GM06990 (cell line): ENCODE measurements at regions not wholly inside any gene's neighbourhood (a gene's known extent, or its start where the extent isn't known, plus 50 kb on each side); places are given as distances from the start of the nearest gene placed in this dataset.
A peak's percentile ranks its signal among the peaks of the same experiment; 100 is the strongest.
"Not testable (repeated sequence)": the region's sequence is repeated elsewhere in the genome, so short reads cannot be mapped to it uniquely, and the experiment has no call there.

Source experiments
- DNase-seq: peaks from one replicate; pipeline ENCODE4 v3.0.0-alpha.2; 2011; ENCODE audit not compliant: insufficient read length; ENCODE audit errors: extremely low read depth
- H3K27me3 ChIP-seq: replicated peaks from 2 replicates; pipeline ENCODE4 v1.6.0; 2011; ENCODE audit warnings: low read length; ENCODE audit not compliant: control insufficient read depth, insufficient read depth
- H3K36me3 ChIP-seq: 2 replicates; pipeline ENCODE4 v1.5.1; 2011; ENCODE audit warnings: low read length; ENCODE audit not compliant: control insufficient read depth, insufficient read depth
- H3K4me3 ChIP-seq: replicated peaks from 2 replicates; pipeline ENCODE4 v1.5.1; 2011; ENCODE audit warnings: low read depth, mild to moderate bottlenecking, control low read depth, low read length
- CTCF ChIP-seq: IDR thresholded peaks from 2 replicates; pipeline ENCODE4 v1.5.1; 2011; ENCODE audit warnings: low read length, control low read depth, mild to moderate bottlenecking, inconsistent platforms; ENCODE audit not compliant: insufficient read depth, poor library complexity, severe bottlenecking

- no peak for TF ChIP-seq CTCF
- DNase-seq: no peak
- Histone ChIP-seq H3K27me3 (no peaks in the 10 kb centered on the region), H3K4me3 (no peak overlapping the region), H3K36me3 (no peaks in the 10 kb centered on the region)
Measured at GRCh38 chr11:45378516-45378915, 92.4 kb upstream of the SYT13 start.

- H3K27me3 ChIP-seq: peaks cover 4% of the 10 kb centered on the region
- DNase-seq: no peak
- H3K4me3 ChIP-seq: no peak overlapping the region
- TF ChIP-seq CTCF: no peak
- no peaks in the 10 kb centered on the region for H3K36me3 ChIP-seq
Measured at GRCh38 chr11:45374653-45375059, 88.5 kb upstream of the SYT13 start.

GRCh38 chr11:45374130-45374529 is 88.0 kb upstream of the SYT13 start:
- no peak overlapping the region for H3K4me3 ChIP-seq
- H3K36me3 ChIP-seq: no peaks in the 10 kb centered on the region
- no peak for TF ChIP-seq CTCF
- DNase-seq: no peak
- H3K27me3 ChIP-seq: peaks cover 4% of the 10 kb centered on the region

- no peak overlapping the region for H3K4me3 ChIP-seq
- no peak for TF ChIP-seq CTCF
- H3K36me3 ChIP-seq: no peaks in the 10 kb centered on the region
- H3K27me3 ChIP-seq: peaks cover 4% of the 10 kb centered on the region
- no peak for DNase-seq
Measured at GRCh38 chr11:45373506-45374035, 87.4 kb upstream of the SYT13 start.

- not testable (repeated sequence) for DNase-seq, H3K36me3 ChIP-seq, H3K4me3 ChIP-seq, H3K27me3 ChIP-seq
Measured at GRCh38 chr11:45372414-45372813, 86.3 kb upstream of the SYT13 start.

DNA sequence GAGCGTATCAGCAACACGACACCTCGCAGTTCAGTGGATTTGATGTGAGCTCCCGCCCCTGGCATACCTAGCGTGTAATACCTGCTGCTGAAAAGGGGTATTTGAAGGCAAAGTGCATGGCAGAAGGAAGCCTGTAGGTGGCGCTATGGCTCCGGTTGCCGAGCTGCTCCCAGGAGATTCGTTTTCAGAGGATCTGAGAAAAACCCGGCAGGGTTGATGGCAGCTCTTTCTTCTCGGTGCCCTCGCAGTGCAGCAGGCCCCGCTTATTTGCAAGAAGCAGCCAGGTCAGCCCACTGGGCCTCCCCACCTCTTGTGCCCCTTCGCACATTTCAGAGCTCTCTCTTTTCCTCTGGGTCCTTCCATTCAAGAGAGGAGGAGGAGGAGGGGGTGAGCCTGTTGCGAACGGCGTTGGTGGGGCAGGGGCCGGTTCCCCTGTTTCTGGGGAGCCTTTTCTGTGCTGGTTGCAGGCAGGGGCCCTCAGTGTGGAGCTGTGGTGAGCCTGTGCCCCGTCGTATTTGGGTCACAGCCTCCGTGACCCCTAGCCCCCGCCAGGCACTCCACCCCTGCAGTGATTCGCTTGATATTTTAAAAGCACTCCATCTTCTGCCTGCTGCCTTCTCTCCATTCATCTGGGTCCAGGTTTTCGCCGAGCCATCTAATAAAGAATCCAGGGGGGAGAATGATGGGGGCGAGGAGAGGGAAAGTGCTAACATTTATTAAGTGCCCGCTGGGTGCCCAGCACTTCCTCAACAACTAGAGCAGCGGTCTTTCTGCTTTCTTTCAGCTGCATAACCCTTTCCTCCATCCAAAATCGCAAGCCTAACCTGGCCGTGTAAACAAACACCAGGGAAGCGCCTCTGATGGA is 85.3 kb upstream of the SYT13 start:
- H3K36me3 ChIP-seq: no peaks in the 10 kb centered on the region
- peak; percentile 90 for TF ChIP-seq CTCF
- H3K4me3 ChIP-seq: no peak overlapping the region
- peaks cover 5% of the 10 kb centered on the region for H3K27me3 ChIP-seq
- peak; percentile 19 for DNase-seq
